ENCODE measurements at regions not wholly inside any gene's neighbourhood (a gene's known extent, or its start where the extent isn't known, plus 50 kb on each side); places are given as distances from the start of the nearest gene placed in this dataset.

GRCh38 chr18:64710105-64710861, 561.4 kb upstream of the LINC00305 start:
- no peak for TF ChIP-seq CTCF (conservative IDR thresholded peaks at IDR 0.05; ENCODE audit: low read depth, low read length)
- no peak overlapping the region for H3K4me3 ChIP-seq (ENCODE audit: low read depth, low read length)
- no peak for DNase-seq (ENCODE audit: low read depth)

- no peak overlapping the region for H3K4me3 ChIP-seq (ENCODE audit: low read depth, low read length)
- TF ChIP-seq CTCF (conservative IDR thresholded peaks at IDR 0.05; ENCODE audit: low read depth, low read length), result no peak
- DNase-seq (ENCODE audit: low read depth), result no peak
Measured at GRCh38 chr18:64707052-64707451, 558.2 kb upstream of the LINC00305 start.

GRCh38 chr18:64699081-64699480, 550.2 kb upstream of the LINC00305 start:
- TF ChIP-seq CTCF (conservative IDR thresholded peaks at IDR 0.05; ENCODE audit: low read depth, low read length), result no peak
- H3K4me3 ChIP-seq (ENCODE audit: low read depth, low read length), result no peak overlapping the region
- DNase-seq (ENCODE audit: low read depth), result no peak

- H3K4me3 ChIP-seq (ENCODE audit: low read depth, low read length), result no peak overlapping the region
- TF ChIP-seq CTCF (conservative IDR thresholded peaks at IDR 0.05; ENCODE audit: low read depth, low read length), result no peak
- no peak for DNase-seq (ENCODE audit: low read depth)
Measured at GRCh38 chr18:64695851-64696553, 547.1 kb upstream of the LINC00305 start.

- no peak overlapping the region for H3K4me3 ChIP-seq (ENCODE audit: low read depth, low read length)
- no peak for TF ChIP-seq CTCF (conservative IDR thresholded peaks at IDR 0.05; ENCODE audit: low read depth, low read length)
- no peak for DNase-seq (ENCODE audit: low read depth)
Measured at GRCh38 chr18:64693766-64694165, 544.9 kb upstream of the LINC00305 start.

GRCh38 chr18:64692826-64693225, 543.9 kb upstream of the LINC00305 start:
- H3K4me3 ChIP-seq (ENCODE audit: low read depth, low read length), result no peak overlapping the region
- DNase-seq (ENCODE audit: low read depth), result no peak
- TF ChIP-seq CTCF (conservative IDR thresholded peaks at IDR 0.05; ENCODE audit: low read depth, low read length), result no peak

Data from choroid plexus epithelial cell (primary cell).